ENCODE measurements at regions not wholly inside any gene's neighbourhood (a gene's known extent, or its start where the extent isn't known, plus 50 kb on each side); places are given as distances from the start of the nearest gene placed in this dataset.

GRCh38 chr7:34333184-34333583 is 324.8 kb upstream of the NPSR1 start:
- Histone ChIP-seq H3K36me3 (no peaks in the 10 kb centered on the region), H3K4me1 (no peaks in the 10 kb centered on the region), H3K27me3 (no peaks in the 10 kb centered on the region), H3K9me3 (peaks cover 2 to 15% of the 10 kb centered on the region in 2 donors), H3K27ac (no peak overlapping the region), H3K4me3 (no peak overlapping the region)
- no peak for DNase-seq (ENCODE audit: low spot score)
- TF ChIP-seq CTCF (IDR thresholded peaks at IDR 0.05), result no peak

GRCh38 chr7:34333925-34334324 is 324.1 kb upstream of the NPSR1 start:
- Histone ChIP-seq H3K27ac (no peak overlapping the region), H3K9me3 (peaks cover 2 to 17% of the 10 kb centered on the region in 2 donors), H3K36me3 (no peaks in the 10 kb centered on the region), H3K27me3 (no peaks in the 10 kb centered on the region), H3K4me3 (no peak overlapping the region), H3K4me1 (no peaks in the 10 kb centered on the region)
- DNase-seq (ENCODE audit: low spot score), result no peak
- no peak for TF ChIP-seq CTCF (IDR thresholded peaks at IDR 0.05)

DNA sequence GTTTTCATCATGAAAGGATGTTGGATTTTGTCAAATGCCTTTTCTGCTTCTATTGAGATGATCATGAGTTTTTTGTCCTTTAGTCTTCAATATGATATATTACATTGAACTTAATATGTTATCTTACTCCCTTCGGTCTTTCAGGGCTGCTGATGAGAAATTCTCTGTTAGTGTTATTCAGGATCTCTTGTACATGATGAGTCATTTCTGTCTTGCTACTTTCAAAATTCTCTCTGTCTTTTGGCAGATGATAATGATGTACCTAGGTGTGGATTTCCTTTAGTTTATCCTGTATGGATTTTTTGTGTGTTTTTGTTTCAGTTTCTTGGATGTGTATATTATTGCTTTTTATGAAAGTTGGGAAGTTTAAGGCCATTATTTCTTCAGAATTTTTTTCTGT is 320.9 kb upstream of the NPSR1 start:
- Histone ChIP-seq H3K27ac (no peak overlapping the region), H3K9me3 (peaks cover 2 to 17% of the 10 kb centered on the region in 2 donors), H3K4me1 (no peaks in the 10 kb centered on the region), H3K27me3 (no peaks in the 10 kb centered on the region), H3K36me3 (no peaks in the 10 kb centered on the region), H3K4me3 (no peak overlapping the region)
- no peak for DNase-seq (ENCODE audit: low spot score)
- no peak for TF ChIP-seq CTCF (IDR thresholded peaks at IDR 0.05)

- Histone ChIP-seq H3K27me3 (no peaks in the 10 kb centered on the region), H3K4me1 (no peaks in the 10 kb centered on the region), H3K9me3 (peaks cover 2 to 17% of the 10 kb centered on the region in 2 donors), H3K27ac (no peak overlapping the region), H3K36me3 (no peaks in the 10 kb centered on the region), H3K4me3 (no peak overlapping the region)
- TF ChIP-seq CTCF (IDR thresholded peaks at IDR 0.05), result no peak
- no peak for DNase-seq (ENCODE audit: low spot score)
Observed at GRCh38 chr7:34338961-34339526, 319.0 kb upstream of the NPSR1 start.

- DNase-seq (ENCODE audit: low spot score), result no peak
- Histone ChIP-seq H3K27me3 (no peaks in the 10 kb centered on the region), H3K4me1 (no peaks in the 10 kb centered on the region), H3K9me3 (peaks cover 2 to 17% of the 10 kb centered on the region in 2 donors), H3K27ac (no peak overlapping the region), H3K4me3 (no peak overlapping the region), H3K36me3 (no peaks in the 10 kb centered on the region)
- TF ChIP-seq CTCF (IDR thresholded peaks at IDR 0.05), result no peak
Observed at GRCh38 chr7:34341326-34341725, 316.7 kb upstream of the NPSR1 start.

DNA sequence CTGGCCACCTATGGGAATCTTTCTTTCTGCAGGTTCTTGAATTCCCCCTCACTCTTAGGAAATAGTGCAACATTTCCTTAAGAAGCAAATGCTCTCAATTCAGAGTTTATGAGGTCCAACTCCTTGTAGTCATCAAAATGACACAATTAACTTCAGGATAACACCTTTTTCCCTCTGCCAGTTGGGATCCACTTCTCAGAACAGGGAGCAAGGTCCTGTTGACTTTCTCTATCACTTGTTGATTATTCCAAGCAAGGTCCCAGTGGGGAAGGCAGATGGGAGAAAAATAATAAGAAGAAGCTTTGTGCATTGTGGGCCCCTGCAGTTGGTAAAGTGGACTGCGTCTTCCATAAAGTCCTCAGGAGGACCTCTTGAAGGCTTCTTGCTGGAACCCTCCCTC is 315.6 kb upstream of the NPSR1 start:
- no peaks in the 10 kb centered on the region for H3K27me3 ChIP-seq
- H3K36me3 ChIP-seq, result no peaks in the 10 kb centered on the region
- H3K4me1 ChIP-seq, result no peaks in the 10 kb centered on the region
- H3K9me3 ChIP-seq, result peaks cover 0 to 9% of the 10 kb centered on the region in 2 donors
- no peak for DNase-seq (ENCODE audit: low spot score)
- no peak overlapping the region for H3K27ac ChIP-seq
- H3K4me3 ChIP-seq, result no peak overlapping the region
- no peak for TF ChIP-seq CTCF (IDR thresholded peaks at IDR 0.05)

Measured in right atrium auricular region (tissue), 2 donors.